ENCODE measurements at regions not wholly inside any gene's neighbourhood (a gene's known extent, or its start where the extent isn't known, plus 50 kb on each side); places are given as distances from the start of the nearest gene placed in this dataset.

DNA sequence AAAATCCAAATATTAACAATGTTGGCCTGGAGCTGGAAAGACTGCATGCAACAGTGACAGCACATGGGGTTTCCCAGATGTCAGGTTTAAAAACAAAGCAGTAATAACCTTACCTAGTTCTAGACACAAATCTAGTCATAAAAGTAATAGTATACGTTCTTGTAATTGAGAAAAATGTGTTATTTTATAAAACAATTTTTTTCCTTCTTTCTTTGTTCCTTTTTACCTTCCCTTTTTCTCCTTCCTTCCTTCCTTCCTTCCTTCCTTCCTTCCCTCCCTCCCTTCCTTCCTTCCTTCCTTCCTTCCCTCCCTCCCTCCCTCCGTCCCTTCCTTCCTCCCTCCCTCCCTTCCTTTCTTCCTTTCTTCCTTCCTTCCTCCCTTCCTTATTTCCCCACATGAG lies 242.7 kb upstream of the PDE10A start:
- no peaks in the 10 kb centered on the region for H3K36me3 Mint-ChIP-seq (ENCODE audit: unreplicated experiment)
- no peak overlapping the region for H3K4me3 Mint-ChIP-seq (ENCODE audit: unreplicated experiment)
- TF ChIP-seq, protein P1, sequence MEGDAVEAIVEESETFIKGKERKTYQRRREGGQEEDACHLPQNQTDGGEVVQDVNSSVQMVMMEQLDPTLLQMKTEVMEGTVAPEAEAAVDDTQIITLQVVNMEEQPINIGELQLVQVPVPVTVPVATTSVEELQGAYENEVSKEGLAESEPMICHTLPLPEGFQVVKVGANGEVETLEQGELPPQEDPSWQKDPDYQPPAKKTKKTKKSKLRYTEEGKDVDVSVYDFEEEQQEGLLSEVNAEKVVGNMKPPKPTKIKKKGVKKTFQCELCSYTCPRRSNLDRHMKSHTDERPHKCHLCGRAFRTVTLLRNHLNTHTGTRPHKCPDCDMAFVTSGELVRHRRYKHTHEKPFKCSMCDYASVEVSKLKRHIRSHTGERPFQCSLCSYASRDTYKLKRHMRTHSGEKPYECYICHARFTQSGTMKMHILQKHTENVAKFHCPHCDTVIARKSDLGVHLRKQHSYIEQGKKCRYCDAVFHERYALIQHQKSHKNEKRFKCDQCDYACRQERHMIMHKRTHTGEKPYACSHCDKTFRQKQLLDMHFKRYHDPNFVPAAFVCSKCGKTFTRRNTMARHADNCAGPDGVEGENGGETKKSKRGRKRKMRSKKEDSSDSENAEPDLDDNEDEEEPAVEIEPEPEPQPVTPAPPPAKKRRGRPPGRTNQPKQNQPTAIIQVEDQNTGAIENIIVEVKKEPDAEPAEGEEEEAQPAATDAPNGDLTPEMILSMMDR (IDR thresholded peaks at IDR 0.05), result no peak
- DNase-seq (ENCODE audit: extremely low spot score, unreplicated experiment), result no peak
- H3K4me1 Mint-ChIP-seq (ENCODE audit: unreplicated experiment), result peaks cover 11% of the 10 kb centered on the region
- peaks cover 12% of the 10 kb centered on the region for H3K27me3 Mint-ChIP-seq (ENCODE audit: unreplicated experiment)
- H3K27ac Mint-ChIP-seq (ENCODE audit: unreplicated experiment), result no peak overlapping the region
- peaks cover 4% of the 10 kb centered on the region for H3K9me3 Mint-ChIP-seq (ENCODE audit: unreplicated experiment)

DNA sequence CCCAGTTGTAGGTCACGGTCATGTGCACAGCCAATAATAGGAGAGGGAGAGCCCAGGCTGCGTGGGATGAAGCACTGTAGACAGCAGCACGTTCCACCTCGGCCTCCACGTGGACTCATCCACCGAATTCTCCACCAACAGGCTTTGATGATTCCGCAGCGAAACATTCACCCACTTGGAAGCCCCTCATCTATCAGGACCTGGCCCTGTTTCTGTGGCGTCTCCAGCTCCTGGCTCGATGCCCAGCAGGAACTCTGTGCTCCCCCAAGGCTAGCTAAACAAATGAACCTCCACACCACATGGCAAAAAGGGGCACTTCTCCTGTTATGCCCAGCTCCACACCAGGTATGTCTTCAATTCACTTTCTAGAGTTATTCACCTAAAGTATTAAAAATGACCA lies 237.9 kb upstream of the PDE10A start:
- Mint-ChIP-seq H3K27ac (ENCODE audit: unreplicated experiment) (no peak overlapping the region), H3K9me3 (ENCODE audit: unreplicated experiment) (peaks cover 4% of the 10 kb centered on the region), H3K4me3 (ENCODE audit: unreplicated experiment) (no peak overlapping the region), H3K36me3 (ENCODE audit: unreplicated experiment) (no peaks in the 10 kb centered on the region), H3K27me3 (ENCODE audit: unreplicated experiment) (peaks cover 12% of the 10 kb centered on the region), H3K4me1 (ENCODE audit: unreplicated experiment) (no peaks in the 10 kb centered on the region)
- TF ChIP-seq, protein P1 (IDR thresholded peaks at IDR 0.05), result no peak
- DNase-seq (ENCODE audit: extremely low spot score, unreplicated experiment), result no peak

DNA sequence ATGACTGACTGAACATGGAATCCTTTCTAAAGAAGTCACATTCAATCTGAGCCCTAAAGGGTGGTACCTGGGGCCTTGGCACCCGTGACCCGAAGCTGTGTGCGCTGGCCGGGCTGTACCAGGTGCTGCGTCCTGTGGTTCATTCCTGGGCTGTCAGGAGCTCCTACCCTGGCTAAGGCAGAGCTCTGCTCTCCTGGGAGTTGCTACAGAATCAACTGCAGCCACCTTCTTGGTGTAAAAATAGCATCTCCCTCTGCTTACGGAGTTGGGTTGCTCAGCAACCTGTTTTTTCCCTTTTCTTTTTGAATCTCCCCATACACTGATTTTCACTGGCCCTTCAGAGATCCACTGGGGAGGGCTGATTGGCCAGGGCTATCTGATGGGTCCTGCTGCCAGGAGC lies 236.6 kb upstream of the PDE10A start:
- H3K27ac Mint-ChIP-seq (ENCODE audit: unreplicated experiment), result no peak overlapping the region

DNA sequence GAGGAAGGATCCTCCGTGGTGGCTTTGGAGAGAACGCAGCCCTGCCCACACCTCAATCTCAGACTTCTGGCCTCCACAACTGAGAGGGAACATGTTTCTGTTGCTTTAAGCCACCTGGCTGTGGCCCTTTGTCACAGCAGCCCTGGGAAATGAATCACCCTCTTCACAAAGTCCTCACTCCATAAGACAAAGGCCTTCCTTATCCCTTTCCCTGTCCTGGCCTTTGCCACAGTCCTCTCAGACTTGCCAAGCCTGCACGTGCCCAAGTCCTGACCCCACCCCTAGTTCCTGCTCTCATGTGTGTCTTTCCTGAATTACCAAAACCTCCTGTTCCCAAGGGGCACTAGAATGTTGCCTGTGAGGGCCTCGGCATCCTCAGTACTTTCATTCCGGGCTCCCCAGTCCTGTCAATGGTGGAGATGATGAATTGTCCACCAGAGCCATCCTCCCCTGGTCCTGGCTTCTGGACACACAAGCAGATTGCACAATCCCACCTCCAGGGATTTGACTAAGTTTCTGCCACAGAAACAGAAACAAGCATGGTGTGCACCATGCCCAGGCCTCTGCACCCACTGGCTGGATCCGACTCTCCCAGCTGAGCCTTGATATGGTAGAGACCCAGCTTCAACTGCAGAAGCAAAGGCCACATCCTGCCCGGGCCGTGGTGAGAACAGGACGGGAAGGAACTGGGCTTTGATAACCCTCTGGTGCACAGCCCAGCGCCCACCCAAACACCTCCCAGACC lies 232.6 kb upstream of the PDE10A start:
- H3K4me1 Mint-ChIP-seq (ENCODE audit: unreplicated experiment), result no peaks in the 10 kb centered on the region
- no peaks in the 10 kb centered on the region for H3K9me3 Mint-ChIP-seq (ENCODE audit: unreplicated experiment)
- no peaks in the 10 kb centered on the region for H3K36me3 Mint-ChIP-seq (ENCODE audit: unreplicated experiment)
- no peak overlapping the region for H3K27ac Mint-ChIP-seq (ENCODE audit: unreplicated experiment)
- no peak for DNase-seq (ENCODE audit: extremely low spot score, unreplicated experiment)
- H3K4me3 Mint-ChIP-seq (ENCODE audit: unreplicated experiment), result no peak overlapping the region
- TF ChIP-seq, protein P1 (IDR thresholded peaks at IDR 0.05), result no peak
- H3K27me3 Mint-ChIP-seq (ENCODE audit: unreplicated experiment), result peaks cover 4% of the 10 kb centered on the region

More for the DNA sequence above, 236.6 kb upstream of the PDE10A start:
- TF ChIP-seq, protein P1 (IDR thresholded peaks at IDR 0.05), result no peak
- H3K4me3 Mint-ChIP-seq (ENCODE audit: unreplicated experiment), result no peak overlapping the region
- H3K27me3 Mint-ChIP-seq (ENCODE audit: unreplicated experiment), result peaks cover 12% of the 10 kb centered on the region
- H3K36me3 Mint-ChIP-seq (ENCODE audit: unreplicated experiment), result no peaks in the 10 kb centered on the region
- DNase-seq (ENCODE audit: extremely low spot score, unreplicated experiment), result no peak
- H3K9me3 Mint-ChIP-seq (ENCODE audit: unreplicated experiment), result peaks cover 4% of the 10 kb centered on the region
- H3K4me1 Mint-ChIP-seq (ENCODE audit: unreplicated experiment), result no peaks in the 10 kb centered on the region

DNA sequence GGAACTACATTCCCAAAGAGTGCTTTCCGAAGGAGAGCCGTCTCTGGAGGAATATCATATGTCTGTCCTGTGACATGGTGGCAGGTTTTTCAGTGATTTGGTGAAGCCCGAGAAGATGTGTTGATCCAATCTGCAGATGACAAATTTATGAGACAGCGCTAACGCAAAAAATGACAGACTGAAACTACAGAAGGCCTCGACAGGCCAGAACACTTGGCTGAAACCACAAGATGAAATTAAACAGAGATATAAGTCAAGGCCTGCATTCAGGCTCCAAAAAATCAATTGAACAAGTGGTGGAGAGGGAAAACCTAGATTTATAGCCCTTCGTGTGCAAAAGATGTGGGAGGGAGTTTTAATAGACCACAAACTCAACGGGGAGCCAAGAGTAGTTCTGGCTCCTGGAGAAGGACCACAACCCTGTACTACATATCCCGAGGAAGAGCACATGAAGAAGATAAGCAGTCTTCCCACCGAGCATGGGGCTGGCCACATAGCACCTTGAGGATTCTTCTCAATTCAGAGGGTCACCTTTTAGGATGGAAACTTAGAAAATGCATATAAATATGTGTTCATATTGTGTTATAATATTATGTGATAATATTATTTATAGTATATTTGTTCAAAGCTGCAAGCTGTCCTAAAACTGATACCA lies 231.3 kb upstream of the PDE10A start:
- H3K36me3 Mint-ChIP-seq (ENCODE audit: unreplicated experiment), result no peaks in the 10 kb centered on the region
- H3K27ac Mint-ChIP-seq (ENCODE audit: unreplicated experiment), result no peak overlapping the region
- TF ChIP-seq, protein P1 (IDR thresholded peaks at IDR 0.05), result no peak
- no peaks in the 10 kb centered on the region for H3K9me3 Mint-ChIP-seq (ENCODE audit: unreplicated experiment)
- no peak overlapping the region for H3K4me3 Mint-ChIP-seq (ENCODE audit: unreplicated experiment)
- peaks cover 4% of the 10 kb centered on the region for H3K27me3 Mint-ChIP-seq (ENCODE audit: unreplicated experiment)
- DNase-seq (ENCODE audit: extremely low spot score, unreplicated experiment), result no peak
- peaks cover 5% of the 10 kb centered on the region for H3K4me1 Mint-ChIP-seq (ENCODE audit: unreplicated experiment)

Data from osteocyte (in vitro differentiated cells).